ENCODE measurements at regions not wholly inside any gene's neighbourhood (a gene's known extent, or its start where the extent isn't known, plus 50 kb on each side); places are given as distances from the start of the nearest gene placed in this dataset.

DNA sequence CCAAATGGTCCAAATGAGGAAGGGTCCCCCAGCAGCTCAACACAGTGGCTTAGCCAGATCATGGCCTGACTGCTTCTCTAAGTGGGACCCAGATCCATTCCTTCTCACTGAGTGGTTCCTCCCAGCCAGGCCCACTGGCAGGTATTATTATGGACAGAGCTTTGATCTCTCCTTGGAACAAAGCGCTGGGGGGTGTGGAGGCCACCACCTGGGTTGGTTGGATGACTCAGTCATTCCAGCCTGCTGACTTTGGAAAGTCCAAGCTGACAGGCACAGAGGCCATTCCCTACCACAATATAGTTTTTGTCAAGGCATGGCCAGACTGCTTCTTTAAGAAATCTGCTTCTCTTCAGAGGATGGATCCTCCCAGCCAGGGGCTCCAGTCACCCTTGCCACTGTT, 341.1 kb downstream of the BTG1 start:
- WGBS, 2 donors, result 100% methylated on average over 1 of the region's 1 CpG
- H3K9me3 ChIP-seq, result no peaks in the 10 kb centered on the region
- TF ChIP-seq CTCF (IDR thresholded peaks at IDR 0.05), result no peak
- no peak for FAIRE-seq
- H3K4me3 ChIP-seq, result no peak overlapping the region
- peak in 1 of 6 donors; percentile 13 for DNase-seq
- intact Hi-C loops (cut with DNase I), result no loop called here
- H3K27ac ChIP-seq, result no peak overlapping the region
- H3K4me1 ChIP-seq, result no peaks in the 10 kb centered on the region
- no peak for ATAC-seq
- no peaks in the 10 kb centered on the region for H3K36me3 ChIP-seq
- H3K27me3 ChIP-seq, result no peaks in the 10 kb centered on the region

DNA sequence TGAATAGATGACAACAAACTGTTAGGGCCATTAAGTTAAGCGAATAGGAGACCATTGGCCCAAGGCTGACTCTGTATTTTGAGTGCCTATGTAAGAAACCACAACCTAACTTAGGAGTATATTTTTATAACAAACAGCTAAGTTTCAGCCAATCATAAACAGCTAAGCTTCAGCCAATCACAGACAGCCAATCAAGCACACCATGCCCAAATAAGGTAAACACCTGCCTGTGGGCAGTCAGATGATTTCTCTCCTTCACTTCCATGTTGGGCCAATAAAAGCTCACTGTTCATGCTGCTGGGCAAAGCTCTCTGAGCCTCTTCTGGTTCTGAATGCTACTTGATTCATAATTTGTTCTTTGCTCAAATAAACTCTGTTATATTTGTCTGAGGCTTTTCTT, 344.6 kb downstream of the BTG1 start:
- Histone ChIP-seq H3K4me1 (no peaks in the 10 kb centered on the region), H3K27ac (no peak overlapping the region), H3K4me3 (no peak overlapping the region), H3K27me3 (no peaks in the 10 kb centered on the region), H3K9me3 (no peaks in the 10 kb centered on the region), H3K36me3 (no peaks in the 10 kb centered on the region)
- no peak for TF ChIP-seq CTCF (IDR thresholded peaks at IDR 0.05)
- DNase-seq, result no peak
- no peak for FAIRE-seq
- intact Hi-C loops (cut with DNase I), result no loop called here
- 97 to 100% methylated on average over 1 of the region's 1 CpG for WGBS, 2 donors
- ATAC-seq, result no peak

- H3K9me3 ChIP-seq, result no peaks in the 10 kb centered on the region
- no peak overlapping the region for H3K27ac ChIP-seq
- ATAC-seq (no peak), DNase-seq (no peak), FAIRE-seq (no peak)
- no peaks in the 10 kb centered on the region for H3K36me3 ChIP-seq
- intact Hi-C loops (cut with DNase I), result no loop called here
- H3K4me3 ChIP-seq, result no peak overlapping the region
- no peak for TF ChIP-seq CTCF (IDR thresholded peaks at IDR 0.05)
- H3K4me1 ChIP-seq, result no peaks in the 10 kb centered on the region
- H3K27me3 ChIP-seq, result no peaks in the 10 kb centered on the region
- WGBS, 2 donors, result 90% methylated on average over 2 of the region's 2 CpGs
Measured at GRCh38 chr12:91793676-91794075, 352.0 kb downstream of the BTG1 start.

- Histone ChIP-seq H3K36me3 (no peaks in the 10 kb centered on the region), H3K9me3 (no peaks in the 10 kb centered on the region), H3K27ac (no peak overlapping the region), H3K4me1 (no peaks in the 10 kb centered on the region), H3K4me3 (no peak overlapping the region), H3K27me3 (no peaks in the 10 kb centered on the region)
- intact Hi-C loops (cut with DNase I), result no loop called here
- ATAC-seq (no peak), DNase-seq (no peak), FAIRE-seq (no peak)
- WGBS, 2 donors, result 69 to 90% methylated on average over 1 of the region's 1 CpG
- no peak for TF ChIP-seq CTCF (IDR thresholded peaks at IDR 0.05)
Measured at GRCh38 chr12:91792597-91792996, 353.0 kb downstream of the BTG1 start.

DNA sequence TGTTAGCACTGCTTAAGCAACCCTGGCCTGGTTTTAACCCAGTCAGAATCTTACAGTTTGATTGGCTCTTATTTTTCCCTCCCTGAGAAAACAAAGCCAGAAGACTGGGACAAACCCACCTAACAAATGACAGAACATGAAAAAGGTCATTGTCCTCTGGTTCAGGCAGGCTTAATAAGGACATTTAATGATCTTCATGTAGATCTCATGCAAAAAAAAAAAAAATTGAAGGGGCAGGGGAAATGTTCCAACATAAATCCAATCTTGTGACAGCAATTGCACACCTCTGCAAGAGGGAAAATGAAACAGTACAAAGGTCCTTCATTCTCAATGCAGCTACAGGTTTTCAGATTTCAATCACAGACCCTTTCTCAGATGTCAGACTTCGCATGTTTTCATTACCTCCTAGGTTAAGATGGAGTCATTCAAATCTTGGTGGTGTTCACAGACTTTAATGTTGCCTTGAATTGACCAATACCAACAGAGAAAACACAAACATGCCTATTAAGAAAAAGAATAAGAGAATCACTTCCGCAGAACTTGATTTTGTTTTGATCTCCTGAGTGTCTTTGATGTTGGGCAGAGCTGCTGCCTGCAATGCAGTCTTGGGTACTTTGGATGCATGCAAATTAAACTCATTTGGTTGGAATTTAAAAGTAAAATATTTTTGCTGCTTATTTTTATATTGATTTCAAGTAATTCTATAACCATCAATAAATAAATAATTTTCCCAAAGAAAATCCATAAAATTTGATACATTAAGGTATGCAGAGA, 359.0 kb downstream of the BTG1 start:
- DNase-seq (no peak), ATAC-seq (no peak), FAIRE-seq (no peak)
- Histone ChIP-seq H3K4me3 (no peak overlapping the region), H3K27me3 (no peaks in the 10 kb centered on the region), H3K27ac (no peak overlapping the region), H3K4me1 (no peaks in the 10 kb centered on the region), H3K9me3 (no peaks in the 10 kb centered on the region), H3K36me3 (no peaks in the 10 kb centered on the region)
- no peak for TF ChIP-seq CTCF (IDR thresholded peaks at IDR 0.05)
- 90 to 94% methylated on average over 2 of the region's 2 CpGs for WGBS, 2 donors
- intact Hi-C loops (cut with DNase I), result no loop called here

Data from pancreas (tissue), 10 donors.